C4-2B (cell line): ENCODE measurements at regions not wholly inside any gene's neighbourhood (a gene's known extent, or its start where the extent isn't known, plus 50 kb on each side); places are given as distances from the start of the nearest gene placed in this dataset.

ENCODE experiments used
- CTCF ChIP-seq: fragments of 450-650 bp; conservative IDR thresholded peaks from 2 replicates; pipeline ENCODE4 v1.5.1; 2017; ENCODE audit warnings: mild to moderate bottlenecking
- ZFX ChIP-seq: fragments of 450-650 bp; IDR thresholded peaks from 2 replicates; pipeline ENCODE4 v1.6.1; 2017

GRCh38 chr21:14889080-14889810 is 175.6 kb downstream of the NRIP1 start:
- TF ChIP-seq CTCF: no peak
- no peak for TF ChIP-seq ZFX
